ENCODE measurements at regions not wholly inside any gene's neighbourhood (a gene's known extent, or its start where the extent isn't known, plus 50 kb on each side); places are given as distances from the start of the nearest gene placed in this dataset.

- in situ Hi-C loops (cut with HindIII; ENCODE audit: low sequenced_read_pairs): no loop called here
- H3K4me3 ChIP-seq (ENCODE audit: low read depth, low read length): no peak overlapping the region
- DNase-seq (ENCODE audit: low read depth, low spot score): no peak
- no peak for TF ChIP-seq CTCF (IDR thresholded peaks at IDR 0.05; ENCODE audit: low read depth, low read length)
Measured at GRCh38 chrX:118218940-118219339, 102.3 kb upstream of the KLHL13 start.

GRCh38 chrX:118219866-118220265 is 103.3 kb upstream of the KLHL13 start:
- no peak for TF ChIP-seq CTCF (IDR thresholded peaks at IDR 0.05; ENCODE audit: low read depth, low read length)
- no peak overlapping the region for H3K4me3 ChIP-seq (ENCODE audit: low read depth, low read length)
- no peak for DNase-seq (ENCODE audit: low read depth, low spot score)
- in situ Hi-C loops (cut with HindIII; ENCODE audit: low sequenced_read_pairs): no loop called here

GRCh38 chrX:118220509-118220908 is 103.9 kb upstream of the KLHL13 start:
- DNase-seq (ENCODE audit: low read depth, low spot score): no peak
- in situ Hi-C loops (cut with HindIII; ENCODE audit: low sequenced_read_pairs): no loop called here
- TF ChIP-seq CTCF (IDR thresholded peaks at IDR 0.05; ENCODE audit: low read depth, low read length): no peak
- H3K4me3 ChIP-seq (ENCODE audit: low read depth, low read length): no peak overlapping the region

- no peak overlapping the region for H3K4me3 ChIP-seq (ENCODE audit: low read depth, low read length)
- DNase-seq (ENCODE audit: low read depth, low spot score): no peak
- in situ Hi-C loops (cut with HindIII; ENCODE audit: low sequenced_read_pairs): no loop called here
- TF ChIP-seq CTCF (IDR thresholded peaks at IDR 0.05; ENCODE audit: low read depth, low read length): no peak
Measured at GRCh38 chrX:118221270-118221669, 104.7 kb upstream of the KLHL13 start.

GRCh38 chrX:118221733-118222132 is 105.1 kb upstream of the KLHL13 start:
- no peak overlapping the region for H3K4me3 ChIP-seq (ENCODE audit: low read depth, low read length)
- no peak for TF ChIP-seq CTCF (IDR thresholded peaks at IDR 0.05; ENCODE audit: low read depth, low read length)
- in situ Hi-C loops (cut with HindIII; ENCODE audit: low sequenced_read_pairs): no loop called here
- no peak for DNase-seq (ENCODE audit: low read depth, low spot score)

GRCh38 chrX:118222421-118222820 is 105.8 kb upstream of the KLHL13 start:
- in situ Hi-C loops (cut with HindIII; ENCODE audit: low sequenced_read_pairs): no loop called here

More at GRCh38 chrX:118222421-118222820, 105.8 kb upstream of the KLHL13 start:
- DNase-seq (ENCODE audit: low read depth, low spot score): no peak
- TF ChIP-seq CTCF (IDR thresholded peaks at IDR 0.05; ENCODE audit: low read depth, low read length): no peak
- no peak overlapping the region for H3K4me3 ChIP-seq (ENCODE audit: low read depth, low read length)

Data from astrocyte of the spinal cord (primary cell).